Activated CD8-positive, alpha-beta T cell treated with anti-CD3 and anti-CD28 coated beads for 36 hours (primary cell): ENCODE measurements at regions not wholly inside any gene's neighbourhood (a gene's known extent, or its start where the extent isn't known, plus 50 kb on each side); places are given as distances from the start of the nearest gene placed in this dataset.

Source experiments
- ATAC-seq: fragments of 200-7000 bp; cut with Tn5 transposase; one replicate; pipeline ENCODE4 v1.10.0; 2021; ENCODE audit warnings: mild to moderate bottlenecking, moderate library complexity
- CTCF ChIA-PET: fragments of 350-600 bp; sonication (Branson Sonifier 250); formaldehyde crosslinking; loops from one replicate; lab custom pipeline; 2021; ENCODE audit warnings: antibody characterized with exemption; lab: Charles Lee
- POLR2A ChIA-PET: fragments of 350-600 bp; sonication (Branson Sonifier 250); formaldehyde crosslinking; loops from one replicate; lab custom pipeline; 2021; ENCODE audit warnings: antibody characterized with exemption; lab: Charles Lee
- DNase-seq: peaks from one replicate; pipeline ENCODE4 v3.0.0-alpha.2; 2020
- H3K27ac Mint-ChIP-seq: one replicate; pipeline ENCODE4 v1.8.0; 2021; ENCODE audit warnings: mild to moderate bottlenecking, mixed read lengths
- H3K27me3 Mint-ChIP-seq: one replicate; pipeline ENCODE4 v1.8.0; 2021; ENCODE audit warnings: mixed read lengths
- H3K36me3 Mint-ChIP-seq: one replicate; pipeline ENCODE4 v1.8.0; 2021; ENCODE audit warnings: low read depth, mixed read lengths
- H3K4me1 Mint-ChIP-seq: one replicate; pipeline ENCODE4 v1.8.0; 2021; ENCODE audit warnings: low read depth, mixed read lengths
- H3K4me3 Mint-ChIP-seq: one replicate; pipeline ENCODE4 v1.8.0; 2021; ENCODE audit warnings: mild to moderate bottlenecking, moderate library complexity, mixed read lengths
- H3K9me3 Mint-ChIP-seq: one replicate; pipeline ENCODE4 v1.8.0; 2021; ENCODE audit warnings: mixed read lengths
- CTCF ChIP-seq: fragments of 200-600 bp; IDR thresholded peaks from one replicate; pipeline ENCODE4 v1.8.0; 2022; ENCODE audit warnings: antibody characterized with exemption, mild to moderate bottlenecking
- intact Hi-C: fragments of 100-400 bp; cut with micrococcal nuclease; formaldehyde crosslinking; loops from one replicate; pipeline ENCODE4 v1.10.0; 2022

- Mint-ChIP-seq H3K9me3 (no peaks in the 10 kb centered on the region), H3K27me3 (peaks cover 6% of the 10 kb centered on the region), H3K36me3 (no peaks in the 10 kb centered on the region), H3K4me1 (no peaks in the 10 kb centered on the region), H3K27ac (no peak overlapping the region), H3K4me3 (no peak overlapping the region)
- intact Hi-C loops: no loop called here
- TF ChIP-seq CTCF: no peak
- ChIA-PET POLR2A (no interaction called here), CTCF (no interaction called here)
- ATAC-seq (no peak), DNase-seq (no peak)
Measured at GRCh38 chr11:116602637-116602942, 170.2 kb downstream of the BUD13 start.

GRCh38 chr11:116601814-116602636 is 170.8 kb downstream of the BUD13 start:
- Mint-ChIP-seq H3K27me3 (peaks cover 6% of the 10 kb centered on the region), H3K4me1 (no peaks in the 10 kb centered on the region), H3K4me3 (no peak overlapping the region), H3K9me3 (no peaks in the 10 kb centered on the region), H3K27ac (no peak overlapping the region), H3K36me3 (no peaks in the 10 kb centered on the region)
- intact Hi-C loops: no loop called here
- DNase-seq (no peak), ATAC-seq (no peak)
- ChIA-PET CTCF (no interaction called here), POLR2A (no interaction called here)
- no peak for TF ChIP-seq CTCF

- DNase-seq (no peak), ATAC-seq (no peak)
- intact Hi-C loops: no loop called here
- H3K27me3 Mint-ChIP-seq: peaks cover 5% of the 10 kb centered on the region
- no peak overlapping the region for H3K4me3 Mint-ChIP-seq
- no peak for TF ChIP-seq CTCF
- no peaks in the 10 kb centered on the region for H3K36me3 Mint-ChIP-seq
- no peaks in the 10 kb centered on the region for H3K4me1 Mint-ChIP-seq
- H3K27ac Mint-ChIP-seq: no peak overlapping the region
- CTCF ChIA-PET: no interaction called here
- POLR2A ChIA-PET: interaction anchor here (0.7 kb wide), 1 partner anchor 173 kb away, joined by 3 read pairs; no protein-coding TSS in a partner anchor
- H3K9me3 Mint-ChIP-seq: no peaks in the 10 kb centered on the region
Measured at GRCh38 chr11:116600930-116601329, 171.9 kb downstream of the BUD13 start.

- POLR2A ChIA-PET: no interaction called here
- Mint-ChIP-seq H3K4me1 (no peaks in the 10 kb centered on the region), H3K4me3 (no peak overlapping the region), H3K9me3 (no peaks in the 10 kb centered on the region), H3K27me3 (peaks cover 4% of the 10 kb centered on the region), H3K36me3 (no peaks in the 10 kb centered on the region), H3K27ac (no peak overlapping the region)
- TF ChIP-seq CTCF: no peak
- intact Hi-C loops: no loop called here
- no peak for DNase-seq
- CTCF ChIA-PET: interaction anchor here (1.1 kb wide), 1 partner anchor 85 kb away, joined by 4 read pairs; no protein-coding TSS in a partner anchor
- no peak for ATAC-seq
Measured at GRCh38 chr11:116598556-116598955, 174.2 kb downstream of the BUD13 start.

- DNase-seq (no peak), ATAC-seq (no peak)
- no peaks in the 10 kb centered on the region for H3K36me3 Mint-ChIP-seq
- no peaks in the 10 kb centered on the region for H3K9me3 Mint-ChIP-seq
- intact Hi-C loops: no loop called here
- no peak overlapping the region for H3K27ac Mint-ChIP-seq
- no peak for TF ChIP-seq CTCF
- CTCF ChIA-PET: no interaction called here
- H3K27me3 Mint-ChIP-seq: peaks cover 4% of the 10 kb centered on the region
- no peaks in the 10 kb centered on the region for H3K4me1 Mint-ChIP-seq
- H3K4me3 Mint-ChIP-seq: no peak overlapping the region
- POLR2A ChIA-PET: no interaction called here
Measured at GRCh38 chr11:116598036-116598435, 174.8 kb downstream of the BUD13 start.
